SK-N-SH (cell line): ENCODE measurements at regions not wholly inside any gene's neighbourhood (a gene's known extent, or its start where the extent isn't known, plus 50 kb on each side); places are given as distances from the start of the nearest gene placed in this dataset.

Source experiments
- CHD2 ChIP-seq: fragments of 150-350 bp; IDR thresholded peaks from 2 replicates; pipeline ENCODE4 v1.6.1; 2018; ENCODE audit warnings: low read length; ENCODE audit not compliant: partially characterized antibody
- CTCF ChIP-seq: fragments of 200-600 bp; sonication (generic); IDR thresholded peaks from 2 replicates; pipeline ENCODE4 v1.6.1; 2017; ENCODE audit warnings: antibody characterized with exemption, mild to moderate bottlenecking, moderate library complexity
- EP300 ChIP-seq, 2 experiments: IDR thresholded peaks; 2 replicates each; pipeline versions ENCODE4 v1.4.0 to v1.6.1; 2012; ENCODE audit warnings: borderline replicate concordance in 1 of 2, low read depth in 1 of 2, low read length in 1 of 2
- MAX ChIP-seq: IDR thresholded peaks from 2 replicates; pipeline ENCODE4 v1.4.0; 2012; ENCODE audit warnings: low read depth
- MXI1 ChIP-seq: IDR thresholded peaks from 2 replicates; pipeline ENCODE4 v1.6.1; 2012; ENCODE audit warnings: mild to moderate bottlenecking, low read depth, low read length, improper control_type of control experiment
- POLR2AphosphoS5 ChIP-seq: IDR thresholded peaks from 2 replicates; pipeline ENCODE4 v1.6.1; 2012; ENCODE audit warnings: low read depth, low read length
- RAD21 ChIP-seq: IDR thresholded peaks from 2 replicates; pipeline ENCODE4 v1.6.1; 2012; ENCODE audit warnings: mild to moderate bottlenecking, low read length
- RCOR1 ChIP-seq: fragments of 150-350 bp; IDR thresholded peaks from 2 replicates; pipeline ENCODE4 v1.6.1; 2017; ENCODE audit warnings: antibody characterized with exemption, low read length
- RFX5 ChIP-seq: IDR thresholded peaks from 2 replicates; pipeline ENCODE4 v1.6.1; 2012; ENCODE audit warnings: mild to moderate bottlenecking, improper control_type of control experiment, low read length
- SMC3 ChIP-seq: IDR thresholded peaks from 2 replicates; pipeline ENCODE4 v1.6.1; 2012; ENCODE audit warnings: low read depth, low read length, improper control_type of control experiment
- TAF1 ChIP-seq: IDR thresholded peaks from 2 replicates; pipeline ENCODE4 v1.6.1; 2012; ENCODE audit warnings: low read depth, mild to moderate bottlenecking, low read length, moderate library complexity, borderline replicate concordance
- ZBTB33 ChIP-seq: IDR thresholded peaks from 2 replicates; pipeline ENCODE4 v1.4.0; 2012; ENCODE audit warnings: low read depth, borderline replicate concordance
- TF ChIP-seq, protein P1 (sequence below): IDR thresholded peaks from 2 replicates; pipeline ENCODE4; 2012

- TF ChIP-seq CHD2 (no peak), MXI1 (no peak), POLR2AphosphoS5 (no peak), CTCF (no peak), RFX5 (no peak), RCOR1 (no peak), MAX (no peak), ZBTB33 (no peak), RAD21 (no peak), SMC3 (no peak), EP300 (IDR thresholded peaks at IDR 0.05; ENCODE audit: borderline replicate concordance in 1 of 2, low read depth in 1 of 2, low read length in 1 of 2) (no peak), TAF1 (no peak)
- TF ChIP-seq, protein P1, sequence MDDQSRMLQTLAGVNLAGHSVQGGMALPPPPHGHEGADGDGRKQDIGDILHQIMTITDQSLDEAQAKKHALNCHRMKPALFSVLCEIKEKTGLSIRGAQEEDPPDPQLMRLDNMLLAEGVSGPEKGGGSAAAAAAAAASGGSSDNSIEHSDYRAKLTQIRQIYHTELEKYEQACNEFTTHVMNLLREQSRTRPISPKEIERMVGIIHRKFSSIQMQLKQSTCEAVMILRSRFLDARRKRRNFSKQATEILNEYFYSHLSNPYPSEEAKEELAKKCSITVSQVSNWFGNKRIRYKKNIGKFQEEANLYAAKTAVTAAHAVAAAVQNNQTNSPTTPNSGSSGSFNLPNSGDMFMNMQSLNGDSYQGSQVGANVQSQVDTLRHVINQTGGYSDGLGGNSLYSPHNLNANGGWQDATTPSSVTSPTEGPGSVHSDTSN = no peak
Observed at GRCh38 chr4:110975338-110975737, 352.5 kb upstream of the PITX2 start.
